Mesendoderm (in vitro differentiated cells): ENCODE measurements at regions not wholly inside any gene's neighbourhood (a gene's known extent, or its start where the extent isn't known, plus 50 kb on each side); places are given as distances from the start of the nearest gene placed in this dataset.

Source experiments
- DNase-seq: peaks from one replicate; pipeline ENCODE4 v3.0.0; 2013
- H2AK5ac ChIP-seq: 2 replicates; pipeline ENCODE4 v1.6.1; 2013; ENCODE audit warnings: low read length, inconsistent platforms
- H2BK120ac ChIP-seq: 2 replicates; pipeline ENCODE4 v1.6.1; 2013; ENCODE audit warnings: low read depth, mild to moderate bottlenecking, low read length, moderate library complexity, mixed read lengths
- H2BK15ac ChIP-seq: replicated peaks from 2 replicates; pipeline ENCODE4 v1.6.1; 2013; ENCODE audit warnings: low read depth, mild to moderate bottlenecking, moderate library complexity
- H2BK5ac ChIP-seq: 2 replicates; pipeline ENCODE4 v1.6.1; 2013; ENCODE audit warnings: low read length, inconsistent platforms
- H3K18ac ChIP-seq: 2 replicates; pipeline ENCODE4 v1.6.1; 2013; ENCODE audit warnings: mild to moderate bottlenecking, low read length, mixed read lengths
- H3K23ac ChIP-seq: one replicate; pipeline ENCODE4 v1.6.1; 2013; ENCODE audit warnings: low read length
- H3K27ac ChIP-seq: 2 replicates; pipeline ENCODE4 v1.5.1; 2013; ENCODE audit warnings: low read depth, mild to moderate bottlenecking, inconsistent platforms, low read length, moderate library complexity
- H3K27me3 ChIP-seq: 2 replicates; pipeline ENCODE4 v1.6.1; 2013; ENCODE audit warnings: low read length, control low read depth, mild to moderate bottlenecking, inconsistent platforms; ENCODE audit not compliant: insufficient read depth, poor library complexity
- H3K36me3 ChIP-seq: 2 replicates; pipeline ENCODE4 v1.6.1; 2013; ENCODE audit warnings: low read length, inconsistent platforms; ENCODE audit not compliant: control insufficient read depth, insufficient read depth
- H3K4ac ChIP-seq: one replicate; pipeline ENCODE4 v1.6.1; 2013; ENCODE audit warnings: low read depth, mild to moderate bottlenecking, low read length, moderate library complexity
- H3K4me1 ChIP-seq: 2 replicates; pipeline ENCODE4 v1.6.1; 2013; ENCODE audit warnings: low read depth, low read length, inconsistent platforms; ENCODE audit not compliant: control insufficient read depth
- H3K4me2 ChIP-seq: 2 replicates; pipeline ENCODE4 v1.6.1; 2013; ENCODE audit warnings: low read length
- H3K4me3 ChIP-seq: 2 replicates; pipeline ENCODE4 v1.5.1; 2013; ENCODE audit warnings: mild to moderate bottlenecking, low read length
- H3K56ac ChIP-seq: one replicate; pipeline ENCODE4 v1.6.1; 2013; ENCODE audit warnings: low read length
- H3K79me1 ChIP-seq: 2 replicates; pipeline ENCODE4 v1.6.1; 2013; ENCODE audit warnings: low read length, inconsistent platforms
- H3K79me2 ChIP-seq: 2 replicates; pipeline ENCODE4 v1.6.1; 2013; ENCODE audit warnings: mild to moderate bottlenecking, low read length; ENCODE audit not compliant: control insufficient read depth, insufficient read depth
- H3K9ac ChIP-seq: 2 replicates; pipeline ENCODE4 v1.6.1; 2013; ENCODE audit warnings: low read length, inconsistent platforms
- H4K5ac ChIP-seq: one replicate; pipeline ENCODE4 v1.6.1; 2013; ENCODE audit warnings: low read length
- H4K8ac ChIP-seq: one replicate; pipeline ENCODE4 v1.6.1; 2013; ENCODE audit warnings: low read depth, mild to moderate bottlenecking, control low read depth, low read length, moderate library complexity
- WGBS: extraction: QIAGEN DNeasy Blood & Tissue Kit; methylation state at CpG from one replicate; pipeline ENCODE4 v1.1.7; 2013; ENCODE audit warnings: low lambda C conversion rate, missing lambda C conversion rate; ENCODE audit not compliant: insufficient coverage; ENCODE audit errors: extremely low coverage; 5-methylcytosine and 5-hydroxymethylcytosine counted together

DNA sequence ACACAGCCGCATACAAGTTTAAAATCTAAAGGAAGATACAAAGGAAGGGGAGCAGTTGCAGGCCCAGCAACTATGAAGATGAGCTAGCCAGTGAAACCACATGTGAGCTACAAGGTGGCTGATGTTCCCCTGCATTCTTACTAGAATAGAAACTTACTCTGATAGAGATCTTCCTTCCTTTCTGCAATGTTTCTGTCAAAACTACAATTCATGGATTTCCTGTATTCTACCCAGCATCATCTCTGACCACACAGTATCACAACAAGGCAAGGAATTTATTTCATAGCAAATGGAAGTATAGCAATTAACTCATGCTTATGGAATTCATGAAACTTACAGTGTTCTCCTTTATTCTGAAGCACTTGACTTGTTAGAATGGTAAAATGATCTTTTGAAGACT, 68.7 kb upstream of the AASS start:
- no peak overlapping the region for H2AK5ac ChIP-seq
- H2BK120ac ChIP-seq, result no peak overlapping the region
- no peak overlapping the region for H3K27ac ChIP-seq
- no peaks in the 10 kb centered on the region for H3K36me3 ChIP-seq
- H3K27me3 ChIP-seq, result no peaks in the 10 kb centered on the region
- no peak overlapping the region for H3K56ac ChIP-seq
- no peak overlapping the region for H2BK15ac ChIP-seq
- no peak overlapping the region for H4K5ac ChIP-seq
- no peak overlapping the region for H3K4me2 ChIP-seq
- H3K79me2 ChIP-seq, result no peaks in the 10 kb centered on the region
- no CpG with 5 or more reads among the region's 1 CpG for WGBS
- no peak overlapping the region for H3K4me3 ChIP-seq
- no peak overlapping the region for H2BK5ac ChIP-seq
- H4K8ac ChIP-seq, result no peak overlapping the region
- H3K4ac ChIP-seq, result no peak overlapping the region
- no peak overlapping the region for H3K9ac ChIP-seq
- H3K79me1 ChIP-seq, result no peaks in the 10 kb centered on the region
- DNase-seq, result no peak
- H3K4me1 ChIP-seq, result no peaks in the 10 kb centered on the region
- H3K23ac ChIP-seq, result no peak overlapping the region
- no peak overlapping the region for H3K18ac ChIP-seq

DNA sequence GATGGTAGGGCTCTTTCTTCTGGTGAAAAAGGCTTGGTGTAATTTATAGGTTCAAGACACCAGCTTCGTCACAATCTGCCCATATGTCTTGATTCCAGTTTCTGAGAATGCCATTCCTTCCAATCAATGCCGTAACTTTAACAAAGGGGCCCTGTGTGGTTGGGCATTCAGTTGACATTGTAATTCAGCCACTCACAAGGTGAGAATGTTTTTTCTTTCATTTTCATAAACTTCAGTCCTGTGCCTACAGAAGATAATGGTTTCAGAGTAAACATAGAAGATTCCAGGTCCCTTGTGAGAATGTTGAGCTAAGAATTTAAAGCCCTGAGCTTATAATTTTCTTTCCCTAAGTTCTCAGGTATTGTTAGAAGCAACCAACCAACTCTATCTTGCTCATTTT, 67.3 kb upstream of the AASS start:
- H4K5ac ChIP-seq, result no peak overlapping the region
- no peak overlapping the region for H3K56ac ChIP-seq
- H3K36me3 ChIP-seq, result no peaks in the 10 kb centered on the region
- WGBS, result no CpG with 5 or more reads among the region's 2 CpGs
- no peaks in the 10 kb centered on the region for H3K4me1 ChIP-seq
- no peak overlapping the region for H3K4me2 ChIP-seq
- H3K23ac ChIP-seq, result no peak overlapping the region
- no peak for DNase-seq
- H3K79me2 ChIP-seq, result no peaks in the 10 kb centered on the region
- H3K79me1 ChIP-seq, result no peaks in the 10 kb centered on the region
- no peak overlapping the region for H3K4ac ChIP-seq
- no peak overlapping the region for H2BK15ac ChIP-seq
- no peak overlapping the region for H3K18ac ChIP-seq
- no peak overlapping the region for H3K27ac ChIP-seq
- H3K9ac ChIP-seq, result no peak overlapping the region
- no peak overlapping the region for H4K8ac ChIP-seq
- no peaks in the 10 kb centered on the region for H3K27me3 ChIP-seq
- H2AK5ac ChIP-seq, result no peak overlapping the region
- no peak overlapping the region for H3K4me3 ChIP-seq
- no peak overlapping the region for H2BK120ac ChIP-seq
- no peak overlapping the region for H2BK5ac ChIP-seq

DNA sequence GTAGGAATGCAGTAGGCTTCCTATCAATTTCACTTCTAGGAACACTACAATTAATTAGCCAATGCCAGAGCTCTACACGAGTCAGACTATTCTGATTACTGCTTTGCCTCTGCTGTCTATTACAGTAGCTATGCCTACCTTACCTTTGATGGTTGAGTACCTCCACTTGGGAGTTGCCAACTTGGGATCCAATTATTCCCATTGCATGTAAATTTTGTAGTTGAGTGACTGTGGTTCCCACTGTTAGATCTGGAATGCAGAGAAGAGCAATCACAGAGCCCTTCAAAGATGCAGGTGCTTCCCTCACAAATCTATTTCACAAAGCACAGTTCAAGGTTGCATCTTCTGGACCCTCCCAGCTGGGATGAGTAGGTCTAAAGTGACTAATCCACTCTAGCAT, 62.9 kb upstream of the AASS start:
- H3K9ac ChIP-seq, result no peak overlapping the region
- no peaks in the 10 kb centered on the region for H3K79me1 ChIP-seq
- no peak overlapping the region for H3K23ac ChIP-seq
- H4K8ac ChIP-seq, result no peak overlapping the region
- H3K4me2 ChIP-seq, result no peak overlapping the region
- no peak overlapping the region for H2BK15ac ChIP-seq
- no peak overlapping the region for H2BK5ac ChIP-seq
- no peak overlapping the region for H3K4me3 ChIP-seq
- no peaks in the 10 kb centered on the region for H3K4me1 ChIP-seq
- DNase-seq, result no peak
- H3K4ac ChIP-seq, result no peak overlapping the region
- H2AK5ac ChIP-seq, result no peak overlapping the region
- no peaks in the 10 kb centered on the region for H3K79me2 ChIP-seq
- H3K27ac ChIP-seq, result no peak overlapping the region
- no peaks in the 10 kb centered on the region for H3K27me3 ChIP-seq
- no peaks in the 10 kb centered on the region for H3K36me3 ChIP-seq
- H3K18ac ChIP-seq, result no peak overlapping the region
- H2BK120ac ChIP-seq, result no peak overlapping the region
- H3K56ac ChIP-seq, result no peak overlapping the region
- no peak overlapping the region for H4K5ac ChIP-seq
- WGBS, result no CpG with 5 or more reads among the region's 1 CpG

DNA sequence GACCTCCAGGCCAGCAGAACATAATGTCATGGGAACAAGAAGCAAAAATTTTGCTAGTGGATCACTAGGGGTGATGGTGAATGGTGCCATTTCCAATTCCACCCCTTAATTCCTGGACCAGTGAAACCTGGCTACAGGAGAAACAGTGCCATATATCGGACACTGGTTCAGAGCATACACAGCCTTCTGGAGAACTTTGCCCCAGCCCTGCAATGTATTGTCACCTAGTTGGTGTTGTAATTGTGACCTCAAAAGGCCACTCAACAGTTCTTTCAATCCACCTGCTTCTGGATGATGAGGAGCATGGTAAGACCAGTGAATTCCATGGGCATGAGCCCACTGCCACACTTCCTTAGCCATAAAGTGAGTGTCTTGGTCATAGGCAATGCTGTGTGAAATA, 59.8 kb upstream of the AASS start:
- Histone ChIP-seq H3K4me3 (no peak overlapping the region), H2AK5ac (no peak overlapping the region), H3K36me3 (no peaks in the 10 kb centered on the region), H3K23ac (no peak overlapping the region), H3K4me1 (no peaks in the 10 kb centered on the region), H3K27ac (no peak overlapping the region), H2BK120ac (no peak overlapping the region), H3K79me2 (no peaks in the 10 kb centered on the region), H3K56ac (no peak overlapping the region), H2BK5ac (no peak overlapping the region), H3K4me2 (no peak overlapping the region), H3K18ac (no peak overlapping the region), H3K79me1 (no peaks in the 10 kb centered on the region), H3K9ac (no peak overlapping the region), H4K8ac (no peak overlapping the region), H2BK15ac (no peak overlapping the region), H4K5ac (no peak overlapping the region), H3K4ac (no peak overlapping the region), H3K27me3 (no peaks in the 10 kb centered on the region)
- WGBS, result no CpG with 5 or more reads among the region's 1 CpG
- DNase-seq, result no peak

DNA sequence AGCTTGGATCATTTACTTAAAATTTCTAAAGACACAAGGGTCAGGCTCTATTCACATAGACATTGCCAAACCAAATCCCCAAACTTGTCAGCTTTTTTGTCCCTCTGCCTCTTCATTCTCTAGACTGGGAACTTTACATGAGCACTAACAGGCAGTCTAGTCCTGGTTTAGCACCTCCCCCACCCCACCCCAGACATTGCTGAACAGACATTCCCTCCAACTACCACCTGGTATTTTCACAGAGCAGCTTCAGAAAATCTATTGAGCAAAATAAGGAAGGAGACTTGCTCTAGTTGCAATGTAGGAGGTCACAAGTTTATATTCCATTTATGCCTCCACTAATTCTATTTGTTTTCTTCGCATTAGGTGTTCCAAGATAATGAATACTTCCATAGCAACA, 56.8 kb upstream of the AASS start:
- no peak overlapping the region for H2BK120ac ChIP-seq
- no peaks in the 10 kb centered on the region for H3K79me2 ChIP-seq
- no peaks in the 10 kb centered on the region for H3K4me1 ChIP-seq
- no peaks in the 10 kb centered on the region for H3K27me3 ChIP-seq
- no peak overlapping the region for H2AK5ac ChIP-seq
- H3K23ac ChIP-seq, result no peak overlapping the region
- H3K56ac ChIP-seq, result no peak overlapping the region
- H3K36me3 ChIP-seq, result no peaks in the 10 kb centered on the region
- DNase-seq, result no peak
- no peak overlapping the region for H3K18ac ChIP-seq
- no peak overlapping the region for H3K4me3 ChIP-seq
- H3K4ac ChIP-seq, result no peak overlapping the region
- no peak overlapping the region for H3K27ac ChIP-seq
- no peak overlapping the region for H4K8ac ChIP-seq
- WGBS, result no CpG with 5 or more reads among the region's 1 CpG
- H4K5ac ChIP-seq, result no peak overlapping the region
- H2BK15ac ChIP-seq, result no peak overlapping the region
- H3K4me2 ChIP-seq, result no peak overlapping the region
- no peak overlapping the region for H3K9ac ChIP-seq
- H2BK5ac ChIP-seq, result no peak overlapping the region
- no peaks in the 10 kb centered on the region for H3K79me1 ChIP-seq

DNA sequence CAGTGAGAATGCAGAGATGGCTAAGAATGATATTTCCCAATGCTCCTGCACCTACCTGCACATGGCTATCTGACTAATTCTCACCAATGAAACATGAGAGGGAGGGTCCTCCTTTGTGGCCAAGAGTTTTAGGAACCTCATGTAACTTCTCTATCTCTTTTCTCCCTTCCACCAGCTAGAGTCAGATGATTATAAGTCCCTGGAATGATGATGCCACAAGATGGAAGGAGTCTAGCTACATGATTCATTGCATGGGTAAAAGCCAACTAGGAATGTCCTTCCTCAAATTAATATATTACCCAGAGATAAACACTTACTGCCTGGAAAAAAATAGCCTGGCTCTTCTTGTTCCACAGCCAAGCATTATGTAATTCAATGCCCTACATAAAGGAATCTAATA, 55.1 kb upstream of the AASS start:
- H3K27ac ChIP-seq, result no peak overlapping the region
- H3K56ac ChIP-seq, result no peak overlapping the region
- no peak overlapping the region for H2BK5ac ChIP-seq
- no peaks in the 10 kb centered on the region for H3K36me3 ChIP-seq
- no peak overlapping the region for H2AK5ac ChIP-seq
- H3K18ac ChIP-seq, result no peak overlapping the region
- no peaks in the 10 kb centered on the region for H3K4me1 ChIP-seq
- no peak overlapping the region for H2BK15ac ChIP-seq
- H3K4me3 ChIP-seq, result no peak overlapping the region
- no peaks in the 10 kb centered on the region for H3K79me2 ChIP-seq
- no peak overlapping the region for H3K4ac ChIP-seq
- no peaks in the 10 kb centered on the region for H3K79me1 ChIP-seq
- H4K8ac ChIP-seq, result no peak overlapping the region
- no peak overlapping the region for H3K9ac ChIP-seq
- H3K4me2 ChIP-seq, result no peak overlapping the region
- H3K23ac ChIP-seq, result no peak overlapping the region
- H2BK120ac ChIP-seq, result no peak overlapping the region
- no peak for DNase-seq
- no peaks in the 10 kb centered on the region for H3K27me3 ChIP-seq
- H4K5ac ChIP-seq, result no peak overlapping the region
